Upper lobe of left lung (tissue), 6 donors: ENCODE measurements at regions not wholly inside any gene's neighbourhood (a gene's known extent, or its start where the extent isn't known, plus 50 kb on each side); places are given as distances from the start of the nearest gene placed in this dataset.
A peak's percentile ranks its signal among the peaks of the same experiment; 100 is the strongest.
"Not testable (repeated sequence)": the region's sequence is repeated elsewhere in the genome, so short reads cannot be mapped to it uniquely, and the experiment has no call there.

Source experiments
- ATAC-seq, 2 donors: fragments of 200-7000 bp; cut with Tn5 transposase; one replicate each; pipeline ENCODE4 v1.9.1; 2022; ENCODE audit warnings: mild to moderate bottlenecking in 2 of 2, moderate library complexity in 2 of 2; ENCODE audit not compliant: low FRiP score in 2 of 2
- DNase-seq, 2 donors: peaks; one replicate each; pipeline ENCODE4 v3.0.0-alpha.2; 2019 to 2020
- H3K27ac ChIP-seq, 4 donors: fragments of 200-600 bp; sonication (generic); one replicate each; pipeline ENCODE4 v1.5.1; 2016 to 2019
- H3K27me3 ChIP-seq, 4 donors: fragments of 200-600 bp; sonication (generic); one replicate each; pipeline ENCODE4 v1.5.1; 2017 to 2019
- H3K36me3 ChIP-seq, 4 donors: fragments of 200-600 bp; sonication (generic); one replicate each; pipeline ENCODE4 v1.5.1; 2016 to 2019
- H3K4me1 ChIP-seq, 4 donors: fragments of 200-600 bp; sonication (generic); one replicate each; pipeline ENCODE4 v1.5.1; 2018 to 2019
- H3K4me3 ChIP-seq, 4 donors: fragments of 200-600 bp; sonication (generic); one replicate each; pipeline ENCODE4 v1.5.1; 2017 to 2019; ENCODE audit warnings: mild to moderate bottlenecking in 2 of 4, moderate library complexity in 1 of 4
- H3K9me3 ChIP-seq, 4 donors: fragments of 200-600 bp; sonication (generic); one replicate each; pipeline ENCODE4 v1.5.1; 2018 to 2019
- EP300 ChIP-seq, 4 donors: sonication (generic); formaldehyde crosslinking; IDR thresholded peaks; one replicate each; pipeline ENCODE4 v1.5.1; 2017; ENCODE audit warnings: antibody characterized with exemption in 4 of 4, control low read depth in 2 of 4
- POLR2A ChIP-seq, 4 donors: fragments of 450-650 bp; IDR thresholded peaks; one replicate each; pipeline ENCODE4 v1.5.1; 2016 to 2017; ENCODE audit warnings: antibody characterized with exemption in 4 of 4, mild to moderate bottlenecking in 2 of 4
- POLR2AphosphoS5 ChIP-seq, 2 donors: sonication (generic); formaldehyde crosslinking; IDR thresholded peaks; one replicate each; pipeline ENCODE4 v1.5.1; 2017; ENCODE audit warnings: antibody characterized with exemption in 2 of 2
- WGBS, 2 donors: methylation state at CpG; one replicate each; pipeline ENCODE4 v1.1.5; 2017 to 2018; 5-methylcytosine and 5-hydroxymethylcytosine counted together
- TF ChIP-seq, protein P1 (sequence below), 6 experiments: fragments of 450-650 bp in 4 of 6; fragments of 200-600 bp in 2 of 6; sonication (generic) in 2 of 6; IDR thresholded peaks; one replicate each; pipeline ENCODE4 v1.5.1; 2016 to 2019; ENCODE audit warnings: antibody characterized with exemption in 6 of 6
- donor health status: DM: no; HTN: no; CAD: no; lungs with moderate emphysema.
- donor health status: DM: no; HTN: yes; CAD: no; lungs with severe emphysema.

DNA sequence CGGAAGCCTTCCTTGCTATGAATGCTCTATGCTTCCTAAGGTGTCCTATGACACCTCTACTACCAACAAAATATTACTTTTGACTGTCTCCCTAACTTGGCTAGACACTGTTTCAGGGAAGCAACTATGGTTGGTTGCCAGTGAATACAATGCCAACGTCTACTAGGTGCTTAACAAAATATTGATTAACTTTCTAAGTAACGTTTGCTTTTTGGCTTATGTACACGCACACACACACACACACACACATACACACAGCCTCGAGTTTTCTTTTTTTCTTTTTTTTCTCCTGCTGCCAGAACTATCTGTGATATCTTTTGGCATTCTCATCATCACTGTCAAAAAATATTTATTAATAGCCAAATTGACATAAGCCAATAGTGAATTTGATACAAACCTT is 864.0 kb downstream of the PLA2G4A start:
- no peaks in the 10 kb centered on the region for H3K36me3 ChIP-seq
- DNase-seq (no peak), ATAC-seq (no peak)
- H3K27ac ChIP-seq: no peak overlapping the region
- H3K27me3 ChIP-seq: no peaks in the 10 kb centered on the region
- WGBS, 2 donors: 54 to 72% methylated on average over 5 of the region's 5 CpGs
- no peak overlapping the region for H3K4me3 ChIP-seq
- TF ChIP-seq POLR2A (IDR thresholded peaks at IDR 0.05) (no peak), POLR2AphosphoS5 (IDR thresholded peaks at IDR 0.05) (no peak), EP300 (IDR thresholded peaks at IDR 0.05) (no peak)
- TF ChIP-seq, protein P1, sequence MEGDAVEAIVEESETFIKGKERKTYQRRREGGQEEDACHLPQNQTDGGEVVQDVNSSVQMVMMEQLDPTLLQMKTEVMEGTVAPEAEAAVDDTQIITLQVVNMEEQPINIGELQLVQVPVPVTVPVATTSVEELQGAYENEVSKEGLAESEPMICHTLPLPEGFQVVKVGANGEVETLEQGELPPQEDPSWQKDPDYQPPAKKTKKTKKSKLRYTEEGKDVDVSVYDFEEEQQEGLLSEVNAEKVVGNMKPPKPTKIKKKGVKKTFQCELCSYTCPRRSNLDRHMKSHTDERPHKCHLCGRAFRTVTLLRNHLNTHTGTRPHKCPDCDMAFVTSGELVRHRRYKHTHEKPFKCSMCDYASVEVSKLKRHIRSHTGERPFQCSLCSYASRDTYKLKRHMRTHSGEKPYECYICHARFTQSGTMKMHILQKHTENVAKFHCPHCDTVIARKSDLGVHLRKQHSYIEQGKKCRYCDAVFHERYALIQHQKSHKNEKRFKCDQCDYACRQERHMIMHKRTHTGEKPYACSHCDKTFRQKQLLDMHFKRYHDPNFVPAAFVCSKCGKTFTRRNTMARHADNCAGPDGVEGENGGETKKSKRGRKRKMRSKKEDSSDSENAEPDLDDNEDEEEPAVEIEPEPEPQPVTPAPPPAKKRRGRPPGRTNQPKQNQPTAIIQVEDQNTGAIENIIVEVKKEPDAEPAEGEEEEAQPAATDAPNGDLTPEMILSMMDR (IDR thresholded peaks at IDR 0.05): no peak
- H3K9me3 ChIP-seq: no peaks in the 10 kb centered on the region
- H3K4me1 ChIP-seq: no peaks in the 10 kb centered on the region

DNA sequence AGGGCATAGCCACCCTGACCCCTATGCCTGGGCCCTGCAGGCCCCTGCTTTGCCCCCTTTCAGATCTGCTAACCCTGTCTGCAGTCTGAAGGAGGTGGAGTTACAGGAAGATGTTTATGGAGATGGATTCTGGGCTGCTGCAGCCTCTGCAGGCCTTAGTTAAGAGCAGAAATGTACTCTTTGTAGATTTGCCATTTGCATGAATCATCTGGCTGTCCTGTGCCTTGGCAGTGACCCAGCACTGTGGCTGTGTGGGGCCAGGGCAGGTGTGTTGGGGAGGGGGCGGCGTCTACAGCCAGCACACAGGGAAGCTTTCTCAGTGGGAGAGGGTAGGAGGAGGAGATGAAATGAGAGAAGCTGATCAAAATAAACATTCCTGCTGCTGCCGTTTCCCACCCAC is 867.3 kb downstream of the PLA2G4A start:
- Histone ChIP-seq H3K27me3 (no peaks in the 10 kb centered on the region), H3K36me3 (no peaks in the 10 kb centered on the region), H3K27ac (no peak overlapping the region), H3K4me1 (no peaks in the 10 kb centered on the region), H3K4me3 (no peak overlapping the region), H3K9me3 (no peaks in the 10 kb centered on the region)
- DNase-seq: peak in 1 of 2 donors; percentile 30
- TF ChIP-seq POLR2AphosphoS5 (IDR thresholded peaks at IDR 0.05): no peak
- TF ChIP-seq, protein P1 (IDR thresholded peaks at IDR 0.05): no peak
- TF ChIP-seq POLR2A (IDR thresholded peaks at IDR 0.05): no peak
- no peak for TF ChIP-seq EP300 (IDR thresholded peaks at IDR 0.05)
- ATAC-seq: no peak
- 75 to 84% methylated on average over 3 of the region's 3 CpGs for WGBS, 2 donors

DNA sequence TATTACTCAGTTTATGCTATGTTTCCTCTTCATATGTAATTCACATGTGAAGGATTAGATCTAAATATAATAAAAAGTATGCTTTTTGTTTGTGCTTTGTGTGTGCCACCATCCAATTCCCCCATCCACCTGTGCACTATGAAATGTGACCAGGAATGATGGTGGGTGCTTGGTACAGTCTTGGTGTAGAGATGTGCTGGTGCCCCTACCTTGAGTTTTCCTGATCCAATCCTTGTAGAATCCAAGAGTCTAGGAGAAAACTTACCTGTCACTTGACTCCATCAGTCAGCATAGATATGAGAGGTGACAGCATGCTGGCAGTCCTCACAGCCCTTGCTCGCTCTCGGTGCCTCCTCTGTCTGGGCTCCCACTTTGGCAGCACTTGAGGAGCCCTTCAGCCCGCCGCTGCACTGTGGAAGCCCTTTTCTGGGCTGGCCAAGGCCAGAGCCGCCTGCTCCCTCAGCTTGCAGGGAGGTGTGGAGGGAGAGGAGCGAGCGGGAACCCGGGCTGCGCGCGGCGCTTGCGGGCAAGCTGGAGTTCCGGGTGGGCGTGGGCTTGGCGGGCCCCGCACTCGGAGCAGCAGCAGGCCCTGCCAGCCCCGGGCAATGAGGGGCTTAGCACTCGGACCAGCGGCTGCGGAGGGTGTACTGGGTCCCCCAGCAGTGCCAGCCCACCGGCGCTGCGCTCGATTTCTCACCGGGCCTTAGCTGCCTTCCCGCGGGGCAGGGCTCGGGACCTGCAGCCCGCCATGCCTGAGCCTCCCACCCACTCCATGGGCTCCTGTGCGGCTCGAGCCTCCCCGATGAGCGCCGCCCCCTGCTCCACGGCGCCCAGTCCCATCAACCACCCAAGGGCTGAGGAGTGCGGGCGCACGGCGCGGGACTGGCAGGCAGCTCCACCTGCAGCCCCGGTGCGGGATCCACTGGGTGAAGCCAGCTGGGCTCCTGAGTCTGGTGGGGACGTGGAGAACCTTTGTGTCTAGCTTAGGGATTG is 874.7 kb downstream of the PLA2G4A start:
- H3K4me1 ChIP-seq, H3K27ac ChIP-seq, H3K4me3 ChIP-seq, H3K27me3 ChIP-seq, H3K9me3 ChIP-seq, H3K36me3 ChIP-seq, ATAC-seq: not testable (repeated sequence)
- 96 to 98% methylated on average over 14 to 43 of the region's 46 CpGs for WGBS, 2 donors
- peak in 1 of 2 donors; percentile 70 for DNase-seq

DNA sequence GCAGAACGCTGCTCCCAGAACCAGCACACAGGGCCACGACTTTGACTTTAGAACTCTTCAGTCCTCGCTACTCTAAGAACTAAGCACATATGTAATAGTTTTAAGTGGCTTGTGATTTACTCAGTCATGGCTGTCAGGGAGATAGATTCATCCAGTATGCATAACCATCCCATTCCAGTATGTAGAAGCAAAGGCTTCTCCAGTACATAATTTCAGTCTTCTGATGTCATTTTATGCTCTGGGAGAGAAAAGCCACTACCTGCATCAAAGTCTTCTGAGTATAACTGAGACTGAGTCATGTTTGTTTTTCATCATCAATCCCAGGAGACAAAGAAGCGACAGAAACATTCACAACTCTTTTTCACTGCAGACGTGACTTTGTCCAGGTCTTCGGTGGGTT is 885.7 kb downstream of the PLA2G4A start:
- no peak for TF ChIP-seq EP300 (IDR thresholded peaks at IDR 0.05)
- no peak for TF ChIP-seq POLR2A (IDR thresholded peaks at IDR 0.05)
- no peak for TF ChIP-seq POLR2AphosphoS5 (IDR thresholded peaks at IDR 0.05)
- TF ChIP-seq, protein P1 (IDR thresholded peaks at IDR 0.05): no peak
- H3K36me3 ChIP-seq: no peaks in the 10 kb centered on the region
- WGBS, 2 donors: 77 to 79% methylated on average over 6 of the region's 6 CpGs
- no peak overlapping the region for H3K4me3 ChIP-seq
- ATAC-seq: no peak
- H3K4me1 ChIP-seq: no peaks in the 10 kb centered on the region
- H3K27ac ChIP-seq: no peak overlapping the region
- H3K9me3 ChIP-seq: no peaks in the 10 kb centered on the region
- no peak for DNase-seq
- no peaks in the 10 kb centered on the region for H3K27me3 ChIP-seq

DNA sequence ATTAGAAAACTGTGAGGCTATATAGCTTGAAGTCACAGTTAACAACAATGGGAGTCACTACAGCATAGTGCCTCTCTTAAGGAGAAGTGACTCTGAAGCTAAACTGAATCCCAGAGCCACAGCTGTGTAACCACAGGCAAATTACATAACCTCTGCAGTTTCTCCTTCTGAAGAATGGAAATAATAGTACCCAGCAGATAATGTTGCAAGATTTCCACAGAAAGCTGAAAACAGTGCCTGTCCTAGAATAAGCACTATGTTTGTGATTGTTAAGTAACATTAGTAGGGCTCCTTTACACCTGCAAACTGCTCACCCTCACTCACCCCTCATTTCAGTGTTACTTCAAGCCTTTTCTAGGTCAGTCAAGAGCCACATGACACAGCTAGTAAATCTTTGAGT is 886.7 kb downstream of the PLA2G4A start:
- no peak overlapping the region for H3K27ac ChIP-seq
- H3K36me3 ChIP-seq: no peaks in the 10 kb centered on the region
- H3K9me3 ChIP-seq: no peaks in the 10 kb centered on the region
- DNase-seq (no peak), ATAC-seq (no peak)
- no peaks in the 10 kb centered on the region for H3K27me3 ChIP-seq
- TF ChIP-seq, protein P1 (IDR thresholded peaks at IDR 0.05): no peak
- TF ChIP-seq POLR2AphosphoS5 (IDR thresholded peaks at IDR 0.05): no peak
- no peak for TF ChIP-seq EP300 (IDR thresholded peaks at IDR 0.05)
- no peak for TF ChIP-seq POLR2A (IDR thresholded peaks at IDR 0.05)
- H3K4me1 ChIP-seq: no peaks in the 10 kb centered on the region
- no peak overlapping the region for H3K4me3 ChIP-seq
